GM12875 (cell line): ENCODE measurements at regions not wholly inside any gene's neighbourhood (a gene's known extent, or its start where the extent isn't known, plus 50 kb on each side); places are given as distances from the start of the nearest gene placed in this dataset.

Source experiments
- H3K4me3 ChIP-seq: one replicate; pipeline ENCODE4 v1.5.1; 2011; ENCODE audit warnings: low read depth, low read length, control low read depth
- CTCF ChIP-seq: IDR thresholded peaks from 2 replicates; pipeline ENCODE4 v1.5.1; 2011; ENCODE audit warnings: low read depth, mild to moderate bottlenecking, control low read depth, inconsistent platforms, low read length, moderate library complexity, borderline replicate concordance; ENCODE audit not compliant: insufficient read depth

GRCh38 chr4:138890891-138891570 is 124.5 kb upstream of the NOCT start:
- TF ChIP-seq CTCF, result no peak

GRCh38 chr4:138889216-138889615 is 126.4 kb upstream of the NOCT start:
- no peak for TF ChIP-seq CTCF
- H3K4me3 ChIP-seq, result no peak overlapping the region

More at GRCh38 chr4:138890891-138891570, 124.5 kb upstream of the NOCT start:
- H3K4me3 ChIP-seq, result no peak overlapping the region

DNA sequence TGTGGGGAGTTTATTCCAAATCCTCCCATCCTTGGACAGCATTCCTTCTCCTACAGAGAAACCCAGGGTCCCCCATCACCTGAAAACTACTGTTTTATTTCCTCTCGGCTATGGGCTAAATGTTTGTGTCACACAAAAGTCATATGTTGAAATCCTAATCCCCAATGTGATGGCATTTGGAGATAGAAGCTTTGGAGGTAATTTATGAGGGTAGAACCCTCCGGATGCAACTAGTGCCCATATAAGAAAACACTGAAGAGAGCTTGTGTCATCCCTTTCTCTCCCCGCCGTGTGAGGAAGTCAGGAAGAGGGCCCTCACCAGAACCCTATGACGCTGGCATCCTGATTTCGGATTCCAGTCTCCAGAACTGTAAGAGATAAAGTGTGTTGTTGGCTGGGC is 127.8 kb upstream of the NOCT start:
- no peak for TF ChIP-seq CTCF
- H3K4me3 ChIP-seq, result no peak overlapping the region

DNA sequence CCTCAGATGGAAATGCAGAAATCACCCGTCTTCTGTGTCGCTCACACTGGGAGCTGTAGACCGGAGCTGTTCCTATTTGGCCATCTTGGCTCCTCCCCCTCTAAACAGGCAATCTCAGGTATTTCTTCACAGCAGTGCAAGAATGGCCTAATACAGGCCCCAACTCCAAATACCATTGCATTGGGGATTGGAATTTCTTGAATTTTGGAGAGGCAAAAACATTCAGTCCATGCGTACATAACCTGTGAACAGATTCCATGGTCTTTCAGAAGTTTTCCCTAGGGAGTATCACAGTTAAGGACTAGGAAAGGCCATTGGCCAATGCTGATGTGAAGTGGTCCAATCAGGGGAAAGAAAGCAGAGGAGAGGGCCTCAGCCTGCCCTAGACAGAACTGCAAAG is 128.2 kb upstream of the NOCT start:
- no peak overlapping the region for H3K4me3 ChIP-seq
- no peak for TF ChIP-seq CTCF

DNA sequence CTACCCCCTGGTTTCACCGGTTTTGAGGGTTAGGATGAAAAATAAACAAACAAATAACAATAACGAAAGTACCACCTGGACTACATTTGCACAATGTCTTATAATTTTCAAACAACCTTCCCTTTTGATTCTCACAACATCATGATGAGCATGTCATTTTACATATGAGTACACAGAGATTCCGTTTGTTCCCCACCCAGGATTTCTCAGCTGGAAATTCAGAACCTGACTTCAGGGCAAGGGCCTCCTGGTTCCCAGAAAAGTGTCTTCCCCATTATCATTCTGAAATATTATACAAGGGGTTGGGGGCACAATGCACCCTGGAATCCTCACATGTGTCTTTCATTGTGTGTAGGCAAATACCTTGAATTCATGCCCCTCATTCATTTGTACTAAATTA is 135.8 kb upstream of the NOCT start:
- H3K4me3 ChIP-seq, result no peak overlapping the region
- TF ChIP-seq CTCF, result no peak

DNA sequence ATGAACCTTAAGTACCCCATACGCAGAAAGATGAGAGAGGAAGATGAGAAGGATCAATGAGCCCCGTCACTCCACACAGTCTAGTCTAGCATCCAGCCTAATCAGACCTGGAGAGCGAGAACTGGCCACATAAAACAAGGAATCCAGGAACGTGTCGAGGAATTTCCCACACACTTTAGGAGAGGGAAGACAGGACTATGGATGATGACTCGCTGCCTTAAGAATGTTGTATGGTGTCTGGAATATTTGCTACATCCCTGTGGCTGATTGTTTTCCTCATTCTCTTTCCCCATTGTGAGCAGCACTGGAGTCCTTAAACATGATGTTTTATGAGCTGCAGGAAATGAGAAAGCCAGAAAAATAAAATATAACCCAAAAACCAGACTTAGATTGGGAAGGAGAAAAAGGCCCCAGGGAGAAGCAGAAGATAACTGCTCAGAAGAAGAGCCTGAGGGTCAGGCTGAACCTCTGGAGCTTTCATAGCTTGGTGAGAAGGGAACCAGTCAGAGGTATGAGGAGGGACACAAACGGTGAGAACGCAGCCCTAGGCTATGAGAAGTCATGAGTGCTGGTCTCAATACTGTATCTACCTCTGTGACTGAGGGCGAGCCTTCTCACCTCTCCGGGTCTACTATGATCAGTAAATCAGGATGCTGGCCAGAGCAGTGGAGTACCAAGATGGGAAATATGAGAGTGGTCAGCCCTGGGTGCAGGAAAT is 139.5 kb upstream of the NOCT start:
- no peak for TF ChIP-seq CTCF
- no peak overlapping the region for H3K4me3 ChIP-seq

GRCh38 chr4:138871555-138871875 is 144.1 kb upstream of the NOCT start:
- no peak overlapping the region for H3K4me3 ChIP-seq
- no peak for TF ChIP-seq CTCF
